ENCODE measurements at regions not wholly inside any gene's neighbourhood (a gene's known extent, or its start where the extent isn't known, plus 50 kb on each side); places are given as distances from the start of the nearest gene placed in this dataset.

GRCh38 chr12:97764700-97765099 is 302.1 kb downstream of the RMST start:
- TF ChIP-seq, protein P1, sequence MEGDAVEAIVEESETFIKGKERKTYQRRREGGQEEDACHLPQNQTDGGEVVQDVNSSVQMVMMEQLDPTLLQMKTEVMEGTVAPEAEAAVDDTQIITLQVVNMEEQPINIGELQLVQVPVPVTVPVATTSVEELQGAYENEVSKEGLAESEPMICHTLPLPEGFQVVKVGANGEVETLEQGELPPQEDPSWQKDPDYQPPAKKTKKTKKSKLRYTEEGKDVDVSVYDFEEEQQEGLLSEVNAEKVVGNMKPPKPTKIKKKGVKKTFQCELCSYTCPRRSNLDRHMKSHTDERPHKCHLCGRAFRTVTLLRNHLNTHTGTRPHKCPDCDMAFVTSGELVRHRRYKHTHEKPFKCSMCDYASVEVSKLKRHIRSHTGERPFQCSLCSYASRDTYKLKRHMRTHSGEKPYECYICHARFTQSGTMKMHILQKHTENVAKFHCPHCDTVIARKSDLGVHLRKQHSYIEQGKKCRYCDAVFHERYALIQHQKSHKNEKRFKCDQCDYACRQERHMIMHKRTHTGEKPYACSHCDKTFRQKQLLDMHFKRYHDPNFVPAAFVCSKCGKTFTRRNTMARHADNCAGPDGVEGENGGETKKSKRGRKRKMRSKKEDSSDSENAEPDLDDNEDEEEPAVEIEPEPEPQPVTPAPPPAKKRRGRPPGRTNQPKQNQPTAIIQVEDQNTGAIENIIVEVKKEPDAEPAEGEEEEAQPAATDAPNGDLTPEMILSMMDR (IDR thresholded peaks at IDR 0.05) = no peak
- TF ChIP-seq EZH2 (IDR thresholded peaks at IDR 0.05; ENCODE audit: borderline replicate concordance, insufficient read depth, low read depth, low read length, poor library complexity, severe bottlenecking) = no peak
